Heart left ventricle (tissue), 16 donors: ENCODE measurements at regions not wholly inside any gene's neighbourhood (a gene's known extent, or its start where the extent isn't known, plus 50 kb on each side); places are given as distances from the start of the nearest gene placed in this dataset.

Experiments used
- ATAC-seq, 4 donors: fragments of 200-7000 bp; cut with Tn5 transposase; one replicate each; pipeline ENCODE4 v1.9.1; 2020 to 2022; ENCODE audit warnings: moderate library complexity in 4 of 4, mild to moderate bottlenecking in 3 of 4, moderate number of reproducible peaks in 1 of 4
- DNase-seq, 5 donors: peaks; one replicate each; pipeline ENCODE4 v3.0.0-alpha.2; 2020
- H3K27ac ChIP-seq, 12 donors: fragments of 200-600 bp; sonication (generic) in 4 of 12; one replicate each; pipeline versions ENCODE4 v1.5.0 to v1.8.0; 2016 to 2022; ENCODE audit warnings: mild to moderate bottlenecking in 2 of 12
- H3K27me3 ChIP-seq, 9 donors: fragments of 200-600 bp; sonication (generic) in 2 of 9; one replicate each; pipeline versions ENCODE4 v1.5.1 to v1.8.0; 2016 to 2022; ENCODE audit warnings: mild to moderate bottlenecking in 3 of 9
- H3K36me3 ChIP-seq, 9 donors: fragments of 200-600 bp; sonication (generic) in 2 of 9; one replicate each; pipeline versions ENCODE4 v1.5.0 to v1.8.0; 2018 to 2022; ENCODE audit warnings: mild to moderate bottlenecking in 2 of 9
- H3K4me1 ChIP-seq, 12 donors: fragments of 200-600 bp; sonication (generic) in 4 of 12; one replicate each; pipeline versions ENCODE4 v1.5.0 to v1.8.0; 2016 to 2022; ENCODE audit warnings: mild to moderate bottlenecking in 3 of 12
- H3K4me3 ChIP-seq, 12 donors: fragments of 200-600 bp; sonication (generic) in 4 of 12; one replicate each; pipeline versions ENCODE4 v1.5.0 to v1.8.0; 2017 to 2022; ENCODE audit warnings: mild to moderate bottlenecking in 9 of 12, moderate library complexity in 4 of 12
- H3K9me3 ChIP-seq, 12 donors: fragments of 200-600 bp; sonication (generic) in 4 of 12; one replicate each; pipeline versions ENCODE4 v1.5.0 to v1.8.0; 2016 to 2022; ENCODE audit warnings: mild to moderate bottlenecking in 1 of 12
- CTCF ChIP-seq, 12 donors: fragments of 200-600 bp; sonication (generic) in 4 of 12; IDR thresholded peaks; one replicate each; pipeline versions ENCODE4 v1.5.0 to v1.8.0; 2018 to 2022; ENCODE audit warnings: antibody characterized with exemption in 12 of 12, mild to moderate bottlenecking in 5 of 12
- POLR2A ChIP-seq, 2 donors: fragments of 450-650 bp; IDR thresholded peaks; one replicate each; pipeline ENCODE4 v1.6.1; 2017; ENCODE audit warnings: antibody characterized with exemption in 2 of 2, mild to moderate bottlenecking in 2 of 2, moderate library complexity in 2 of 2
- WGBS, 4 donors: extraction: QIAGEN DNeasy Blood & Tissue Kit in 2 of 4; methylation state at CpG; one replicate each; pipeline versions ENCODE4 v1.1.5 to v1.1.7; 2013 to 2018; 5-methylcytosine and 5-hydroxymethylcytosine counted together
- intact Hi-C, 10 donors: fragments of 100-400 bp; cut with DNase I; formaldehyde crosslinking; loops; one replicate each; pipeline versions ENCODE4 v1.11.1 to v1.14.2; 2022
- donor health status: ischemic (EF 13 %, LVEDD 7.1; RV severe dilation, severe dysfunction).
- donor health status: healthy with polysubstance abuse.
- donor health status: DM: no; HTN: yes; CAD: no.
- donor health status: DM: no; HTN: no; CAD: no.
- donor health status: ischemic (EF 25% LVEDD 6.9; RV normal size, moderate dysfunction).
- donor health status: ischemic (EF 25% LVEDD 5.7; RV mildly dilated, moderate dysfunction).
- donor health status: healthy.
- donor health status: DM: yes; HTN: yes; CAD: no.
- donor health status: ischemic (EF 35%, LVEDD 5.7; RV mildly dilated, moderate dysfunction).
- donor health status: nonischemic (EF 11% LVEDD 7.7; RV severe dilation, severe dysfunction).
- donor health status: DM: yes; HTN: yes; CAD: no.
- donor health status: PGD.
- donor health status: ischemic (EF 29% LVEDD 5.4; RV normal size, mild dysfunction).
- donor health status: nonischemic (EF 23%, LVEDD 6.1; RV moderate dilation, normal function).

DNA sequence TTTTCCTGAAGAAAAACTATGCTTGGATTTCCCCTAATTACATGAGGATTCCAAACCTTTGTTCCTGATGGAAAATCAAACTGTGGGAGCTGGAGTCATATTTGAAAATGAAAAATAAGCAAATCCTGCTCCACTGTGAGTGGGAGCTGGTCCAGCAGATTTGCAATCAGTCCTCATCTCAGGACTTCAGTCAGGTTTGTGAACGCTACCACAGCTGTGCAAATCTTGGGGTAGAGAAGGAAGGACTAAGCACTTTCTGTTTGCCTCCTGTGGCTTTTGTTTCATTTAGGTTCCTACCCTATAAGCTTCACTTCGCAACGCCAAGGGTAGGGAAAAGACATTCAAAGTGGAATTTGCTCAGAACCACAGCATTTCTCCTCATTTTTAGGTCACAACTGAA lies 238.2 kb downstream of the TUSC7 start:
- WGBS, 4 donors: 77 to 84% (median 80%) methylated on average over 3 of the region's 3 CpGs
- H3K4me1 ChIP-seq: no peaks in the 10 kb centered on the region

GRCh38 chr3:116950301-116951055 lies 240.9 kb downstream of the TUSC7 start:
- 68 to 77% (median 72%) methylated on average over 7 of the region's 7 CpGs for WGBS, 4 donors
- no peaks in the 10 kb centered on the region for H3K36me3 ChIP-seq
- DNase-seq (no peak), ATAC-seq (no peak)
- no peaks in the 10 kb centered on the region for H3K27me3 ChIP-seq
- H3K9me3 ChIP-seq: no peaks in the 10 kb centered on the region
- TF ChIP-seq POLR2A (IDR thresholded peaks at IDR 0.05): no peak
- no peak for TF ChIP-seq CTCF (IDR thresholded peaks at IDR 0.05)
- intact Hi-C loops: no loop called here
- H3K4me3 ChIP-seq: no peak overlapping the region
- H3K4me1 ChIP-seq: no peaks in the 10 kb centered on the region
- H3K27ac ChIP-seq: no peak overlapping the region

More for the DNA sequence above, 238.2 kb downstream of the TUSC7 start:
- Histone ChIP-seq H3K9me3 (peaks cover 0 to 9% (median 0%) of the 10 kb centered on the region in 12 donors), H3K27me3 (no peaks in the 10 kb centered on the region), H3K4me3 (no peak overlapping the region), H3K36me3 (no peaks in the 10 kb centered on the region), H3K27ac (no peak overlapping the region)
- DNase-seq: no peak
- intact Hi-C loops: no loop called here
- no peak for ATAC-seq
- no peak for TF ChIP-seq CTCF (IDR thresholded peaks at IDR 0.05)
- no peak for TF ChIP-seq POLR2A (IDR thresholded peaks at IDR 0.05)

GRCh38 chr3:116951610-116952009 lies 242.0 kb downstream of the TUSC7 start:
- no peak overlapping the region for H3K27ac ChIP-seq
- intact Hi-C loops: no loop called here
- ATAC-seq (no peak), DNase-seq (no peak)
- no peaks in the 10 kb centered on the region for H3K36me3 ChIP-seq
- H3K27me3 ChIP-seq: no peaks in the 10 kb centered on the region
- no peaks in the 10 kb centered on the region for H3K9me3 ChIP-seq
- no peak overlapping the region for H3K4me3 ChIP-seq
- 57 to 78% (median 68%) methylated on average over 3 of the region's 3 CpGs for WGBS, 4 donors
- H3K4me1 ChIP-seq: no peaks in the 10 kb centered on the region
- TF ChIP-seq POLR2A (IDR thresholded peaks at IDR 0.05) (no peak), CTCF (IDR thresholded peaks at IDR 0.05) (no peak)

DNA sequence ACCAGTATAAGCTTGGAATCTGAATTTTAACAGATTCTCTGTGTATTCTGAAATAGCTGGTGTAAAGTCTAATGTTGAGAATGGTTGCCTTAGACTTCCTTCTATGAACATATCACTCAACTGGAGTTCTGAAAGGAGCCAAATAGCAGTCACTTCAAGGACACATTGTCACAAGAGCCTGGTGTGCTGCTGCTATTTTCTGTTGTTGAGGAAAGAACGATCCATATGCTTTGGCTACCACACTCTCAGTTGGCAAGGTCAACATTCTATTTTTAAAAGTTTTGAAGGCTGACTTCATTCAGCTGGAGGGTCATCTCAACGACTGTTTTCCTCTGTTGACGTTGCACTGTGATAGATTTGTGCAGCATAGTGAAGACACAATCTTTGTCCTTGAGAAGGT lies 248.7 kb downstream of the TUSC7 start:
- DNase-seq: peak in 1 of 5 donors; percentile 6
- intact Hi-C loops: no loop called here

More for the DNA sequence above, 248.7 kb downstream of the TUSC7 start:
- H3K27me3 ChIP-seq: no peaks in the 10 kb centered on the region
- TF ChIP-seq CTCF (IDR thresholded peaks at IDR 0.05) (no peak), POLR2A (IDR thresholded peaks at IDR 0.05) (no peak)
- peaks cover 0 to 3% (median 0%) of the 10 kb centered on the region in 12 donors for H3K4me1 ChIP-seq
- H3K9me3 ChIP-seq: no peaks in the 10 kb centered on the region
- H3K36me3 ChIP-seq: no peaks in the 10 kb centered on the region
- peak overlapping the region in 1 of 12 donors; percentile 7 for H3K27ac ChIP-seq
- ATAC-seq: peak; percentile 34 to 89 (median 68)
- no peak overlapping the region for H3K4me3 ChIP-seq
- 18 to 32% (median 25%) methylated on average over 3 of the region's 3 CpGs for WGBS, 4 donors
